ENCODE measurements at regions not wholly inside any gene's neighbourhood (a gene's known extent, or its start where the extent isn't known, plus 50 kb on each side); places are given as distances from the start of the nearest gene placed in this dataset.
"Not testable (repeated sequence)": the region's sequence is repeated elsewhere in the genome, so short reads cannot be mapped to it uniquely, and the experiment has no call there.

- H3K4me3 ChIP-seq: no peak overlapping the region
- WGBS, 2 donors: 87 to 94% methylated on average over 3 to 5 of the region's 6 CpGs
- H3K27ac ChIP-seq: no peak overlapping the region
- no peaks in the 10 kb centered on the region for H3K4me1 ChIP-seq
- TF ChIP-seq, protein P1, sequence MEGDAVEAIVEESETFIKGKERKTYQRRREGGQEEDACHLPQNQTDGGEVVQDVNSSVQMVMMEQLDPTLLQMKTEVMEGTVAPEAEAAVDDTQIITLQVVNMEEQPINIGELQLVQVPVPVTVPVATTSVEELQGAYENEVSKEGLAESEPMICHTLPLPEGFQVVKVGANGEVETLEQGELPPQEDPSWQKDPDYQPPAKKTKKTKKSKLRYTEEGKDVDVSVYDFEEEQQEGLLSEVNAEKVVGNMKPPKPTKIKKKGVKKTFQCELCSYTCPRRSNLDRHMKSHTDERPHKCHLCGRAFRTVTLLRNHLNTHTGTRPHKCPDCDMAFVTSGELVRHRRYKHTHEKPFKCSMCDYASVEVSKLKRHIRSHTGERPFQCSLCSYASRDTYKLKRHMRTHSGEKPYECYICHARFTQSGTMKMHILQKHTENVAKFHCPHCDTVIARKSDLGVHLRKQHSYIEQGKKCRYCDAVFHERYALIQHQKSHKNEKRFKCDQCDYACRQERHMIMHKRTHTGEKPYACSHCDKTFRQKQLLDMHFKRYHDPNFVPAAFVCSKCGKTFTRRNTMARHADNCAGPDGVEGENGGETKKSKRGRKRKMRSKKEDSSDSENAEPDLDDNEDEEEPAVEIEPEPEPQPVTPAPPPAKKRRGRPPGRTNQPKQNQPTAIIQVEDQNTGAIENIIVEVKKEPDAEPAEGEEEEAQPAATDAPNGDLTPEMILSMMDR (IDR thresholded peaks at IDR 0.05): no peak
- TF ChIP-seq POLR2A (IDR thresholded peaks at IDR 0.05): no peak
- H3K36me3 ChIP-seq (ENCODE audit: low read depth, missing control alignments): no peaks in the 10 kb centered on the region
- intact Hi-C loops (cut with DNase I; ENCODE audit: low total_unique reads): no loop called here
- no peaks in the 10 kb centered on the region for H3K9me3 ChIP-seq
- DNase-seq: no peak
- no peaks in the 10 kb centered on the region for H3K27me3 ChIP-seq
Observed at GRCh38 chrY:16834696-16835095, 1045.3 kb downstream of the CDY2B start.

- Histone ChIP-seq H3K27me3 (no peaks in the 10 kb centered on the region), H3K36me3 (ENCODE audit: low read depth, missing control alignments) (no peaks in the 10 kb centered on the region), H3K4me1 (no peaks in the 10 kb centered on the region), H3K4me3 (no peak overlapping the region), H3K27ac (no peak overlapping the region), H3K9me3 (no peaks in the 10 kb centered on the region)
- TF ChIP-seq, protein P1 (IDR thresholded peaks at IDR 0.05): no peak
- no peak for TF ChIP-seq POLR2A (IDR thresholded peaks at IDR 0.05)
- no peak for DNase-seq
- intact Hi-C loops (cut with DNase I; ENCODE audit: low total_unique reads): no loop called here
- WGBS, 2 donors: 44% methylated on average over 4 of the region's 4 CpGs; no CpG with 5 or more reads in 1 of the 2 donors
Observed at GRCh38 chrY:16834151-16834550, 1045.9 kb downstream of the CDY2B start.

DNA sequence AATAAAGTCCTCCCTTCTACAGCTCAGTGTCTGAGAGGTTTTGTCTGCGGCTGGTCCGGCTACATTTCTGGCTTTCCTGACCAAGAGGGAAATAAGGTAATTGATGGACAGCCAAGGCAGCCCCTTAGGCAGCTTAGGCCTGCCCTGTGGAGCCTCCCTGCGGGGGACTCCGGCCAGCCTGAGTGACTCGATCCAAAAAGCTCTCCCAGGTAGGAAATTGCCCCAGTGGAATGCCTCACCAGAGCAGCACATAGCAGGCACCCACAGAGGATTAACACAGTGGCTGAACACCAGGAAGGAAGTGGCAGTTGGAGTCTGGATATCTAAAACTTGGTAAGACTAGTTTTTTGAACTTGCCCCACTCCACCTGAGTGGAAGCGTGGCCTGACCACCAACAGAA is 1048.3 kb downstream of the CDY2B start:
- Histone ChIP-seq H3K9me3 (no peaks in the 10 kb centered on the region), H3K4me1 (no peaks in the 10 kb centered on the region), H3K27ac (no peak overlapping the region), H3K36me3 (ENCODE audit: low read depth, missing control alignments) (no peaks in the 10 kb centered on the region), H3K27me3 (no peaks in the 10 kb centered on the region), H3K4me3 (no peak overlapping the region)
- DNase-seq: no peak
- TF ChIP-seq POLR2A (IDR thresholded peaks at IDR 0.05): no peak
- TF ChIP-seq, protein P1 (IDR thresholded peaks at IDR 0.05): no peak
- WGBS, 2 donors: 91% methylated on average over 5 of the region's 6 CpGs; no CpG with 5 or more reads in 1 of the 2 donors
- intact Hi-C loops (cut with DNase I; ENCODE audit: low total_unique reads): no loop called here

- WGBS, 2 donors: 89 to 100% methylated on average over 2 to 4 of the region's 4 CpGs
- H3K4me1 ChIP-seq; H3K27ac ChIP-seq; DNase-seq; H3K27me3 ChIP-seq; H3K36me3 ChIP-seq (ENCODE audit: low read depth, missing control alignments); H3K9me3 ChIP-seq; intact Hi-C loops (cut with DNase I; ENCODE audit: low total_unique reads); H3K4me3 ChIP-seq: not testable (repeated sequence)
Observed at GRCh38 chrY:16831364-16831763, 1048.7 kb downstream of the CDY2B start.

GRCh38 chrY:16807713-16808112 is 1072.3 kb downstream of the CDY2B start:
- H3K27me3 ChIP-seq: no peaks in the 10 kb centered on the region
- H3K36me3 ChIP-seq (ENCODE audit: low read depth, missing control alignments): no peaks in the 10 kb centered on the region
- no peaks in the 10 kb centered on the region for H3K9me3 ChIP-seq
- TF ChIP-seq, protein P1 (IDR thresholded peaks at IDR 0.05): no peak
- no peak for TF ChIP-seq POLR2A (IDR thresholded peaks at IDR 0.05)
- no peaks in the 10 kb centered on the region for H3K4me1 ChIP-seq
- no peak overlapping the region for H3K4me3 ChIP-seq
- intact Hi-C loops (cut with DNase I; ENCODE audit: low total_unique reads): no loop called here
- DNase-seq: no peak
- H3K27ac ChIP-seq: no peak overlapping the region
